A549 (cell line): ENCODE measurements at regions not wholly inside any gene's neighbourhood (a gene's known extent, or its start where the extent isn't known, plus 50 kb on each side); places are given as distances from the start of the nearest gene placed in this dataset.

Experiments
- ATAC-seq, 2 experiments: fragments of 200-7000 bp in 1 of 2; fragments of >200 bp in 1 of 2; cut with Nextera tagmentation in 1 of 2; cut with Tn5 transposase in 1 of 2; 3 replicates each; pipeline versions ENCODE4 v1.8.0 to v1.9.1; 2018 to 2020; ENCODE audit warnings: mild to moderate bottlenecking in 1 of 2, moderate library complexity in 1 of 2
- CTCF ChIA-PET: fragments of 300-600 bp; sonication (Branson Sonifier 250); formaldehyde crosslinking; extraction: SDS; loops from one replicate; lab custom pipeline; 2021; ENCODE audit warnings: antibody characterized with exemption, inconsistent platforms; lab: Yijun Ruan, JAX
- POLR2A ChIA-PET: fragments of 350-600 bp; formaldehyde crosslinking; extraction: SDS; loops from one replicate; lab custom pipeline; 2021; ENCODE audit warnings: antibody characterized with exemption, inconsistent platforms; lab: Yijun Ruan, JAX
- DNase-seq, 2 experiments: peaks; one replicate each; pipeline versions ENCODE4 v3.0.0 to v3.0.0-alpha.2; 2011 to 2016; ENCODE audit warnings: low read depth in 1 of 2, low spot score in 1 of 2
- FAIRE-seq: peaks from 2 replicates; lab custom pipeline; 2011; peaks lifted over from hg19 to GRCh38; lab: Jason Lieb, UNC
- H3K27ac ChIP-seq, 2 experiments: fragments of >200 bp; sonication (Bioruptor Twin); formaldehyde crosslinking; 3 replicates each; pipeline ENCODE4 v1.5.1; 2016 to 2017
- H3K4me1 ChIP-seq: fragments of >200 bp; sonication (Bioruptor Twin); formaldehyde crosslinking; 3 replicates; pipeline ENCODE4 v1.6.1; 2016
- H3K4me2 ChIP-seq: fragments of >200 bp; sonication (Bioruptor Twin); formaldehyde crosslinking; 3 replicates; pipeline ENCODE4 v1.6.1; 2016
- H3K4me3 ChIP-seq: fragments of >200 bp; sonication (Bioruptor Twin); formaldehyde crosslinking; 3 replicates; pipeline ENCODE4 v1.5.1; 2016
- H3K9me3 ChIP-seq: fragments of >200 bp; sonication (Bioruptor Twin); formaldehyde crosslinking; 3 replicates; pipeline ENCODE4 v1.6.1; 2016
- CBX8 ChIP-seq: fragments of 200-600 bp; sonication (generic); IDR thresholded peaks from 2 replicates; pipeline ENCODE4 v1.6.1; 2016
- CHD4 ChIP-seq: fragments of 200-600 bp; sonication (generic); IDR thresholded peaks from 2 replicates; pipeline ENCODE4 v1.6.1; 2016; ENCODE audit warnings: antibody characterized with exemption, mild to moderate bottlenecking, borderline replicate concordance
- EHF ChIP-seq: fragments of 250-450 bp; sonication (Bioruptor Pico); IDR thresholded peaks from 2 replicates; pipeline ENCODE4 v1.5.0; 2020; ENCODE audit warnings: mild to moderate bottlenecking
- EHMT2 ChIP-seq: fragments of 200-600 bp; sonication (generic); IDR thresholded peaks from 2 replicates; pipeline ENCODE4 v1.6.1; 2016; ENCODE audit warnings: antibody characterized with exemption, low read depth, mild to moderate bottlenecking, moderate library complexity
- FOXS1 ChIP-seq: fragments of 250-450 bp; sonication (Bioruptor Pico); IDR thresholded peaks from 2 replicates; pipeline ENCODE4 v1.5.0; 2020; ENCODE audit warnings: mild to moderate bottlenecking, moderate library complexity
- HDAC2 ChIP-seq: fragments of 200-600 bp; sonication (generic); IDR thresholded peaks from 2 replicates; pipeline ENCODE4 v1.6.1; 2016
- HOXB13 ChIP-seq: fragments of 250-450 bp; sonication (Bioruptor Pico); IDR thresholded peaks from 2 replicates; pipeline ENCODE4 v1.5.0; 2020; ENCODE audit warnings: low read depth, mild to moderate bottlenecking, moderate library complexity
- JUNB ChIP-seq: fragments of >200 bp; sonication (Bioruptor Twin); formaldehyde crosslinking; IDR thresholded peaks from 2 replicates; pipeline ENCODE4 v1.6.1; 2016
- KDM1A ChIP-seq: fragments of 200-600 bp; sonication (generic); IDR thresholded peaks from 2 replicates; pipeline ENCODE4 v1.6.1; 2016; ENCODE audit warnings: low read depth, mild to moderate bottlenecking
- MAFK ChIP-seq: fragments of 450-650 bp; IDR thresholded peaks from 2 replicates; pipeline ENCODE4 v1.6.1; 2014; ENCODE audit not compliant: partially characterized antibody
- MAZ ChIP-seq: fragments of 150-350 bp; IDR thresholded peaks from 2 replicates; pipeline ENCODE4 v1.6.1; 2014; ENCODE audit warnings: antibody characterized with exemption, low read depth, low read length, borderline replicate concordance
- NFE2L2 ChIP-seq: fragments of 150-350 bp; conservative IDR thresholded peaks from 2 replicates; pipeline ENCODE4 v1.6.1; 2014; ENCODE audit warnings: low read length
- NR3C1 ChIP-seq: fragments of >200 bp; sonication (Bioruptor Twin); formaldehyde crosslinking; IDR thresholded peaks from 3 replicates; pipeline ENCODE4 v1.6.1; 2017
- PHF8 ChIP-seq: fragments of 200-600 bp; sonication (generic); IDR thresholded peaks from 2 replicates; pipeline ENCODE4 v1.6.1; 2016; ENCODE audit warnings: low read depth, mild to moderate bottlenecking, antibody characterized with exemption, moderate library complexity, borderline replicate concordance
- POLR2A ChIP-seq: IDR thresholded peaks from 2 replicates; pipeline ENCODE4 v1.6.1; 2012; ENCODE audit warnings: mild to moderate bottlenecking, low read length
- RCOR1 ChIP-seq: fragments of 150-350 bp; IDR thresholded peaks from 2 replicates; pipeline ENCODE4 v1.6.1; 2014; ENCODE audit warnings: antibody characterized with exemption, low read length, low read depth
- RFX5 ChIP-seq: fragments of 450-650 bp; IDR thresholded peaks from 2 replicates; pipeline ENCODE4 v1.7.1; 2014; ENCODE audit warnings: antibody characterized with exemption, mild to moderate bottlenecking, moderate library complexity
- RNF2 ChIP-seq: fragments of 200-600 bp; sonication (generic); IDR thresholded peaks from 2 replicates; pipeline ENCODE4 v1.6.1; 2016; ENCODE audit warnings: low read depth, mild to moderate bottlenecking, antibody characterized with exemption, moderate library complexity, borderline replicate concordance
- SMC3 ChIP-seq: fragments of >200 bp; sonication (Bioruptor Twin); formaldehyde crosslinking; IDR thresholded peaks from 3 replicates; pipeline ENCODE4 v1.6.1; 2018; ENCODE audit warnings: inconsistent platforms
- TFCP2L1 ChIP-seq: fragments of 250-450 bp; sonication (Bioruptor Pico); IDR thresholded peaks from 2 replicates; pipeline ENCODE4 v1.5.0; 2021; ENCODE audit warnings: mild to moderate bottlenecking
- TP53 ChIP-seq: fragments of 250-450 bp; sonication (Bioruptor Pico); IDR thresholded peaks from 2 replicates; pipeline ENCODE4 v1.5.0; 2021; ENCODE audit warnings: mild to moderate bottlenecking, moderate library complexity
- ZFP36 ChIP-seq: fragments of 450-650 bp; IDR thresholded peaks from 2 replicates; pipeline ENCODE4 v1.6.1; 2014; ENCODE audit warnings: borderline replicate concordance; ENCODE audit not compliant: partially characterized antibody
- ZNF302 ChIP-seq: fragments of 250-450 bp; sonication (Bioruptor Pico); IDR thresholded peaks from 2 replicates; pipeline ENCODE4 v1.9.0; 2021; ENCODE audit warnings: inconsistent platforms, mild to moderate bottlenecking, moderate library complexity
- WGBS: methylation state at CpG from one replicate; pipeline ENCODE4 v1.1.6; 2017; ENCODE audit errors: missing lambda C conversion rate; 5-methylcytosine and 5-hydroxymethylcytosine counted together
- TF ChIP-seq, protein P1 (sequence below): fragments of 250-450 bp; sonication (Bioruptor Pico); IDR thresholded peaks from 2 replicates; pipeline ENCODE4 v1.5.0; 2021; ENCODE audit warnings: mild to moderate bottlenecking, moderate library complexity, borderline replicate concordance
- TF ChIP-seq, protein P2 (sequence below): IDR thresholded peaks from 2 replicates; pipeline ENCODE4 v1.6.1; 2012
- TF ChIP-seq, protein P3 (sequence below): fragments of >200 bp; sonication (Bioruptor Twin); formaldehyde crosslinking; IDR thresholded peaks from 2 replicates; pipeline ENCODE4 v1.6.1; 2016
- TF ChIP-seq, protein P4 (sequence below): fragments of >200 bp; sonication (Bioruptor Twin); formaldehyde crosslinking; IDR thresholded peaks from 3 replicates; pipeline ENCODE4 v1.5.1; 2016
- TF ChIP-seq, protein P5 (sequence below): IDR thresholded peaks from 2 replicates; pipeline ENCODE4 v1.6.1; 2012
- TF ChIP-seq, protein P6 (sequence below): fragments of 450-650 bp; IDR thresholded peaks from 2 replicates; pipeline ENCODE4 v1.6.1; 2014; ENCODE audit warnings: antibody characterized with exemption
- TF ChIP-seq, protein P7 (sequence below): fragments of 200-600 bp; sonication (generic); IDR thresholded peaks from 2 replicates; pipeline ENCODE4 v1.6.1; 2016; ENCODE audit warnings: antibody characterized with exemption, mild to moderate bottlenecking, moderate library complexity

DNA sequence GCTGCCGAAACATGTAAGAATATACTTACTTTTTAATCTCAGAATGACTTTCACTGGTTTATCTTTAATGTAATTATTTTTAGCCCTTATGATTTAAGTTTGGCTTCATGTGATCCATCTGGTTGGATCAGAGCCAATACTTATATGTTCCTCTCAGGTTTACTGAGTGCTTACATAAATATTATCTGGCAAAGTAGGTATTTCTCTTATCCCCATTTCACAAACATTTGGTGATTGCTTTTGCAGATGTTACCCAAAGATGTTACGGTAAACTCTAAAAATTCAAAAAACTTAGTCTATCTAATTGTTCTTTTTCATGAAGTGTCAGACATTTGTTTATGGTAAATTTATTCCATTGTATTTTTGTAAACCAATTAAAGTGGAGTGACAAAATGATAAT is 115.0 kb upstream of the TLL1 start:
- POLR2A ChIA-PET: no interaction called here
- FAIRE-seq: no peak
- 82% methylated on average over 2 of the region's 2 CpGs for whole genome bisulfite sequencing
- Histone ChIP-seq H3K27ac (no peak overlapping the region), H3K4me1 (no peaks in the 10 kb centered on the region), H3K4me3 (no peak overlapping the region), H3K4me2 (no peak overlapping the region), H3K9me3 (no peaks in the 10 kb centered on the region)
- ATAC-seq: no peak
- no peak for TF ChIP-seq EHMT2
- no peak for TF ChIP-seq HOXB13 (CRISPR knock-in tag)
- no peak for TF ChIP-seq HDAC2
- TF ChIP-seq NFE2L2: no peak
- TF ChIP-seq JUNB: no peak
- no peak for TF ChIP-seq RCOR1
- TF ChIP-seq, protein P1, sequence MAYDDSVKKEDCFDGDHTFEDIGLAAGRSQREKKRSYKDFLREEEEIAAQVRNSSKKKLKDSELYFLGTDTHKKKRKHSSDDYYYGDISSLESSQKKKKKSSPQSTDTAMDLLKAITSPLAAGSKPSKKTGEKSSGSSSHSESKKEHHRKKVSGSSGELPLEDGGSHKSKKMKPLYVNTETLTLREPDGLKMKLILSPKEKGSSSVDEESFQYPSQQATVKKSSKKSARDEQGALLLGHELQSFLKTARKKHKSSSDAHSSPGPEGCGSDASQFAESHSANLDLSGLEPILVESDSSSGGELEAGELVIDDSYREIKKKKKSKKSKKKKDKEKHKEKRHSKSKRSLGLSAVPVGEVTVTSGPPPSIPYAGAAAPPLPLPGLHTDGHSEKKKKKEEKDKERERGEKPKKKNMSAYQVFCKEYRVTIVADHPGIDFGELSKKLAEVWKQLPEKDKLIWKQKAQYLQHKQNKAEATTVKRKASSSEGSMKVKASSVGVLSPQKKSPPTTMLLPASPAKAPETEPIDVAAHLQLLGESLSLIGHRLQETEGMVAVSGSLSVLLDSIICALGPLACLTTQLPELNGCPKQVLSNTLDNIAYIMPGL: no peak
- TF ChIP-seq KDM1A: no peak
- no peak for TF ChIP-seq MAZ
- TF ChIP-seq ZNF302: no peak
- no peak for TF ChIP-seq NR3C1
- TF ChIP-seq SMC3: no peak
- no peak for TF ChIP-seq CBX8
- TF ChIP-seq, protein P2, sequence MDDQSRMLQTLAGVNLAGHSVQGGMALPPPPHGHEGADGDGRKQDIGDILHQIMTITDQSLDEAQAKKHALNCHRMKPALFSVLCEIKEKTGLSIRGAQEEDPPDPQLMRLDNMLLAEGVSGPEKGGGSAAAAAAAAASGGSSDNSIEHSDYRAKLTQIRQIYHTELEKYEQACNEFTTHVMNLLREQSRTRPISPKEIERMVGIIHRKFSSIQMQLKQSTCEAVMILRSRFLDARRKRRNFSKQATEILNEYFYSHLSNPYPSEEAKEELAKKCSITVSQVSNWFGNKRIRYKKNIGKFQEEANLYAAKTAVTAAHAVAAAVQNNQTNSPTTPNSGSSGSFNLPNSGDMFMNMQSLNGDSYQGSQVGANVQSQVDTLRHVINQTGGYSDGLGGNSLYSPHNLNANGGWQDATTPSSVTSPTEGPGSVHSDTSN: no peak
- no peak for TF ChIP-seq RFX5
- TF ChIP-seq, protein P3, sequence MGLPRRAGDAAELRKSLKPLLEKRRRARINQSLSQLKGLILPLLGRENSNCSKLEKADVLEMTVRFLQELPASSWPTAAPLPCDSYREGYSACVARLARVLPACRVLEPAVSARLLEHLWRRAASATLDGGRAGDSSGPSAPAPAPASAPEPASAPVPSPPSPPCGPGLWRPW: no peak
- no peak for TF ChIP-seq POLR2A
- no peak for TF ChIP-seq FOXS1 (CRISPR knock-in tag)
- TF ChIP-seq, protein P4, sequence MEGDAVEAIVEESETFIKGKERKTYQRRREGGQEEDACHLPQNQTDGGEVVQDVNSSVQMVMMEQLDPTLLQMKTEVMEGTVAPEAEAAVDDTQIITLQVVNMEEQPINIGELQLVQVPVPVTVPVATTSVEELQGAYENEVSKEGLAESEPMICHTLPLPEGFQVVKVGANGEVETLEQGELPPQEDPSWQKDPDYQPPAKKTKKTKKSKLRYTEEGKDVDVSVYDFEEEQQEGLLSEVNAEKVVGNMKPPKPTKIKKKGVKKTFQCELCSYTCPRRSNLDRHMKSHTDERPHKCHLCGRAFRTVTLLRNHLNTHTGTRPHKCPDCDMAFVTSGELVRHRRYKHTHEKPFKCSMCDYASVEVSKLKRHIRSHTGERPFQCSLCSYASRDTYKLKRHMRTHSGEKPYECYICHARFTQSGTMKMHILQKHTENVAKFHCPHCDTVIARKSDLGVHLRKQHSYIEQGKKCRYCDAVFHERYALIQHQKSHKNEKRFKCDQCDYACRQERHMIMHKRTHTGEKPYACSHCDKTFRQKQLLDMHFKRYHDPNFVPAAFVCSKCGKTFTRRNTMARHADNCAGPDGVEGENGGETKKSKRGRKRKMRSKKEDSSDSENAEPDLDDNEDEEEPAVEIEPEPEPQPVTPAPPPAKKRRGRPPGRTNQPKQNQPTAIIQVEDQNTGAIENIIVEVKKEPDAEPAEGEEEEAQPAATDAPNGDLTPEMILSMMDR: no peak
- TF ChIP-seq, all 56 proteins: peak for 0
- DNase-seq: no peak
- CTCF ChIA-PET: no interaction called here

DNA sequence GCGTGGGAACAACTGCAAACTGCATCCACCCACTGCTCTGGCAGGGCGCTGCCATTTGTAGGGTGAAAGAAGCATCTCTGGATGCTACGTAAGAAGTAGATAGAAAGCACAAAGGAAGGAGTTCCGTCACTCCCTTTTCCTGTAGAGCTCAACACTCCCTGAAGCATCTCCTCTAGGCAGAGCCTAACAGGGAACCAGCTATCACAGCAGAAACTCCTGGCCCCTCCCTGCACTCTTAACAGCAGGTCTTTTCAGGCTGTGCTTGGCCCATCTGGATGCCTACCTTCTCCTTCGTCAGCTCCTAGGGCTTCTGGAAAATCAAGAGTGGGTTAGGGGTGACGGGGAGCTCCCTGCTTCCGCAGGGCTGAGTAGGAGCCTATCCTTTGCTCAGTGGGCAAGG is 112.9 kb upstream of the TLL1 start:
- FAIRE-seq (no peak), DNase-seq (no peak), ATAC-seq (no peak)
- Histone ChIP-seq H3K4me1 (no peaks in the 10 kb centered on the region; the same call in 2 of the 3 replicates), H3K4me3 (no peak overlapping the region), H3K27ac (no peak overlapping the region), H3K4me2 (no peak overlapping the region), H3K9me3 (no peaks in the 10 kb centered on the region)
- ChIA-PET CTCF (no interaction called here), POLR2A (no interaction called here)
- no peak for TF ChIP-seq TFCP2L1
- no peak for TF ChIP-seq PHF8
- TF ChIP-seq ZFP36: no peak
- TF ChIP-seq, protein P5, sequence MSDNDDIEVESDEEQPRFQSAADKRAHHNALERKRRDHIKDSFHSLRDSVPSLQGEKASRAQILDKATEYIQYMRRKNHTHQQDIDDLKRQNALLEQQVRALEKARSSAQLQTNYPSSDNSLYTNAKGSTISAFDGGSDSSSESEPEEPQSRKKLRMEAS: no peak
- TF ChIP-seq, protein P6, sequence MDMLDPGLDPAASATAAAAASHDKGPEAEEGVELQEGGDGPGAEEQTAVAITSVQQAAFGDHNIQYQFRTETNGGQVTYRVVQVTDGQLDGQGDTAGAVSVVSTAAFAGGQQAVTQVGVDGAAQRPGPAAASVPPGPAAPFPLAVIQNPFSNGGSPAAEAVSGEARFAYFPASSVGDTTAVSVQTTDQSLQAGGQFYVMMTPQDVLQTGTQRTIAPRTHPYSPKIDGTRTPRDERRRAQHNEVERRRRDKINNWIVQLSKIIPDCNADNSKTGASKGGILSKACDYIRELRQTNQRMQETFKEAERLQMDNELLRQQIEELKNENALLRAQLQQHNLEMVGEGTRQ: no peak
- TF ChIP-seq MAFK: no peak
- no peak for TF ChIP-seq EHF
- TF ChIP-seq, protein P7, sequence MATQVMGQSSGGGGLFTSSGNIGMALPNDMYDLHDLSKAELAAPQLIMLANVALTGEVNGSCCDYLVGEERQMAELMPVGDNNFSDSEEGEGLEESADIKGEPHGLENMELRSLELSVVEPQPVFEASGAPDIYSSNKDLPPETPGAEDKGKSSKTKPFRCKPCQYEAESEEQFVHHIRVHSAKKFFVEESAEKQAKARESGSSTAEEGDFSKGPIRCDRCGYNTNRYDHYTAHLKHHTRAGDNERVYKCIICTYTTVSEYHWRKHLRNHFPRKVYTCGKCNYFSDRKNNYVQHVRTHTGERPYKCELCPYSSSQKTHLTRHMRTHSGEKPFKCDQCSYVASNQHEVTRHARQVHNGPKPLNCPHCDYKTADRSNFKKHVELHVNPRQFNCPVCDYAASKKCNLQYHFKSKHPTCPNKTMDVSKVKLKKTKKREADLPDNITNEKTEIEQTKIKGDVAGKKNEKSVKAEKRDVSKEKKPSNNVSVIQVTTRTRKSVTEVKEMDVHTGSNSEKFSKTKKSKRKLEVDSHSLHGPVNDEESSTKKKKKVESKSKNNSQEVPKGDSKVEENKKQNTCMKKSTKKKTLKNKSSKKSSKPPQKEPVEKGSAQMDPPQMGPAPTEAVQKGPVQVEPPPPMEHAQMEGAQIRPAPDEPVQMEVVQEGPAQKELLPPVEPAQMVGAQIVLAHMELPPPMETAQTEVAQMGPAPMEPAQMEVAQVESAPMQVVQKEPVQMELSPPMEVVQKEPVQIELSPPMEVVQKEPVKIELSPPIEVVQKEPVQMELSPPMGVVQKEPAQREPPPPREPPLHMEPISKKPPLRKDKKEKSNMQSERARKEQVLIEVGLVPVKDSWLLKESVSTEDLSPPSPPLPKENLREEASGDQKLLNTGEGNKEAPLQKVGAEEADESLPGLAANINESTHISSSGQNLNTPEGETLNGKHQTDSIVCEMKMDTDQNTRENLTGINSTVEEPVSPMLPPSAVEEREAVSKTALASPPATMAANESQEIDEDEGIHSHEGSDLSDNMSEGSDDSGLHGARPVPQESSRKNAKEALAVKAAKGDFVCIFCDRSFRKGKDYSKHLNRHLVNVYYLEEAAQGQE: no peak
- TF ChIP-seq RNF2: no peak
- no peak for TF ChIP-seq CHD4
- TF ChIP-seq TP53 (CRISPR knock-in tag): no peak
- 58% methylated on average over 5 of the region's 7 CpGs for WGBS
